Right renal pelvis (tissue), 4 donors: ENCODE measurements at regions not wholly inside any gene's neighbourhood (a gene's known extent, or its start where the extent isn't known, plus 50 kb on each side); places are given as distances from the start of the nearest gene placed in this dataset.

ENCODE experiments used
- DNase-seq, 4 donors: peaks; one replicate each; pipeline ENCODE4 v3.0.0-alpha.2; 2013; ENCODE audit warnings: low read depth in 4 of 4, low spot score in 3 of 4, missing footprints in 1 of 4

- no peak for DNase-seq
These were observed 74.7 kb downstream of the BUD13 start for GRCh38 chr11:116698080-116698479.

GRCh38 chr11:116697639-116698038, 75.1 kb downstream of the BUD13 start:
- DNase-seq, result no peak

- no peak for DNase-seq
These were observed 75.8 kb downstream of the BUD13 start for GRCh38 chr11:116697011-116697410.

GRCh38 chr11:116696381-116696941, 76.3 kb downstream of the BUD13 start:
- DNase-seq, result no peak

- DNase-seq, result no peak
These were observed 77.0 kb downstream of the BUD13 start for GRCh38 chr11:116695657-116696254.

GRCh38 chr11:116694815-116695590, 77.8 kb downstream of the BUD13 start:
- no peak for DNase-seq

GRCh38 chr11:116694349-116694725, 78.5 kb downstream of the BUD13 start:
- DNase-seq, result no peak

- DNase-seq, result no peak
These were observed 79.0 kb downstream of the BUD13 start for GRCh38 chr11:116693593-116694348.

- DNase-seq, result no peak
These were observed 79.7 kb downstream of the BUD13 start for GRCh38 chr11:116693102-116693570.

GRCh38 chr11:116692318-116693101, 80.3 kb downstream of the BUD13 start:
- no peak for DNase-seq

GRCh38 chr11:116691771-116692177, 81.0 kb downstream of the BUD13 start:
- no peak for DNase-seq

GRCh38 chr11:116690611-116691010, 82.2 kb downstream of the BUD13 start:
- no peak for DNase-seq

- DNase-seq, result no peak
These were observed 83.2 kb downstream of the BUD13 start for GRCh38 chr11:116689413-116690127.

GRCh38 chr11:116688202-116688540, 84.6 kb downstream of the BUD13 start:
- no peak for DNase-seq

GRCh38 chr11:116687458-116688201, 85.2 kb downstream of the BUD13 start:
- DNase-seq, result no peak

- DNase-seq, result no peak
These were observed 85.9 kb downstream of the BUD13 start for GRCh38 chr11:116686866-116687265.

GRCh38 chr11:116683982-116684381, 88.8 kb downstream of the BUD13 start:
- DNase-seq, result no peak

GRCh38 chr11:116680349-116681125, 92.2 kb downstream of the BUD13 start:
- DNase-seq, result no peak
